IMR-90 (cell line): ENCODE measurements at regions not wholly inside any gene's neighbourhood (a gene's known extent, or its start where the extent isn't known, plus 50 kb on each side); places are given as distances from the start of the nearest gene placed in this dataset.

ENCODE experiments used
- ATAC-seq: fragments of 200-7000 bp; cut with Tn5 transposase; 2 replicates; pipeline ENCODE4 v1.9.1; 2020; ENCODE audit warnings: low read depth, mild to moderate bottlenecking, moderate library complexity
- BruUV-seq: library from RNA; stranded (reverse); fragments of 400-500 nt; replicated peaks from 2 replicates; lab custom pipeline; 2021; lab: Mats Ljungman, UMichigan
- CTCF ChIA-PET: fragments of 300-600 bp; formaldehyde crosslinking; extraction: SDS; loops from one replicate; lab custom pipeline; 2021; ENCODE audit warnings: antibody characterized with exemption; lab: Yijun Ruan, JAX
- POLR2A ChIA-PET: fragments of 300-600 bp; sonication (Branson Sonifier 250); formaldehyde crosslinking; loops from one replicate; lab custom pipeline; 2022; ENCODE audit warnings: antibody characterized with exemption; ENCODE audit not compliant: unreplicated experiment; lab: Charles Lee
- DNase-seq: peaks from one replicate; pipeline ENCODE4 v3.0.0; 2013
- H2AFZ ChIP-seq: replicated peaks from 2 replicates; pipeline ENCODE3; 2013; ENCODE audit warnings: low read length, mild to moderate bottlenecking; ENCODE audit not compliant: poor library complexity
- H2AK5ac ChIP-seq: 2 replicates; pipeline ENCODE4 v1.6.1; 2013; ENCODE audit warnings: low read depth, low read length, inconsistent platforms
- H2AK9ac ChIP-seq: replicated peaks from 2 replicates; pipeline ENCODE3; 2013; ENCODE audit warnings: mild to moderate bottlenecking, low read depth, low read length, moderate library complexity; ENCODE audit not compliant: poor library complexity
- H2BK120ac ChIP-seq: 2 replicates; pipeline ENCODE4 v1.6.1; 2013; ENCODE audit warnings: low read depth, low read length, inconsistent platforms
- H2BK15ac ChIP-seq: 3 replicates; pipeline ENCODE4 v1.6.1; 2013; ENCODE audit warnings: low read depth, low read length, inconsistent platforms
- H2BK20ac ChIP-seq: 2 replicates; pipeline ENCODE4 v1.6.1; 2013; ENCODE audit warnings: low read depth, mild to moderate bottlenecking, inconsistent platforms, low read length, moderate library complexity
- H2BK5ac ChIP-seq: 2 replicates; pipeline ENCODE4 v1.6.1; 2013; ENCODE audit warnings: mild to moderate bottlenecking, low read depth, low read length, inconsistent platforms; ENCODE audit not compliant: poor library complexity, severe bottlenecking
- H3K14ac ChIP-seq: replicated peaks from 2 replicates; pipeline ENCODE4 v1.6.1; 2013; ENCODE audit warnings: low read depth, low read length, inconsistent platforms
- H3K18ac ChIP-seq: 2 replicates; pipeline ENCODE4 v1.6.1; 2013; ENCODE audit warnings: low read depth, low read length, control low read depth
- H3K23ac ChIP-seq: 2 replicates; pipeline ENCODE4 v1.6.1; 2013; ENCODE audit warnings: low read depth, low read length, inconsistent platforms
- H3K27ac ChIP-seq: 2 replicates; pipeline ENCODE4 v1.5.1; 2013; ENCODE audit warnings: mild to moderate bottlenecking, control low read depth, low read length; ENCODE audit not compliant: insufficient read depth
- H3K27me3 ChIP-seq: 2 replicates; pipeline ENCODE4 v1.6.1; 2013; ENCODE audit warnings: low read length; ENCODE audit not compliant: control insufficient read depth, insufficient read depth
- H3K36me3 ChIP-seq: 2 replicates; pipeline ENCODE4 v1.6.1; 2013; ENCODE audit warnings: low read length, mixed read lengths; ENCODE audit not compliant: control insufficient read depth, insufficient read depth
- H3K4ac ChIP-seq: 2 replicates; pipeline ENCODE4 v1.6.1; 2013; ENCODE audit warnings: low read depth, low read length, inconsistent platforms
- H3K4me1 ChIP-seq: 2 replicates; pipeline ENCODE4 v1.6.1; 2013; ENCODE audit warnings: low read length, mixed read lengths; ENCODE audit not compliant: control insufficient read depth, insufficient read depth
- H3K4me2 ChIP-seq: 2 replicates; pipeline ENCODE4 v1.6.1; 2013; ENCODE audit warnings: low read depth, mild to moderate bottlenecking, control low read depth, low read length, moderate library complexity
- H3K4me3 ChIP-seq: 2 replicates; pipeline ENCODE4 v1.5.1; 2013; ENCODE audit warnings: low read depth, mild to moderate bottlenecking, control low read depth, low read length, moderate library complexity; ENCODE audit not compliant: insufficient read depth
- H3K56ac ChIP-seq: 2 replicates; pipeline ENCODE4 v1.6.1; 2013; ENCODE audit warnings: low read length, inconsistent platforms; ENCODE audit not compliant: insufficient read depth; ENCODE audit errors: extremely low read depth
- H3K79me1 ChIP-seq, 2 experiments: 2 replicates each; pipeline ENCODE4 v1.6.1; 2013; ENCODE audit warnings: low read length in 2 of 2, inconsistent platforms in 1 of 2, low read depth in 1 of 2
- H3K9ac ChIP-seq: 2 replicates; pipeline ENCODE4 v1.6.1; 2013; ENCODE audit warnings: low read depth, low read length, control low read depth
- H3K9me1 ChIP-seq: 2 replicates; pipeline ENCODE4 v1.6.1; 2013; ENCODE audit warnings: low read length, inconsistent platforms; ENCODE audit not compliant: insufficient read depth
- H3K9me3 ChIP-seq: 2 replicates; pipeline ENCODE4 v1.6.1; 2013; ENCODE audit warnings: low read length; ENCODE audit not compliant: control insufficient read depth, insufficient read depth
- H4K20me1 ChIP-seq: 2 replicates; pipeline ENCODE4 v1.6.1; 2013; ENCODE audit warnings: low read length, inconsistent platforms; ENCODE audit not compliant: insufficient read depth
- H4K5ac ChIP-seq: 2 replicates; pipeline ENCODE4 v1.6.1; 2013; ENCODE audit warnings: mild to moderate bottlenecking, low read depth, low read length, control low read depth
- H4K8ac ChIP-seq, 2 experiments: 2 replicates each; pipeline ENCODE4 v1.6.1; 2013; ENCODE audit warnings: low read depth in 2 of 2, low read length in 2 of 2, control low read depth in 1 of 2, inconsistent platforms in 1 of 2
- H4K91ac ChIP-seq: 2 replicates; pipeline ENCODE4 v1.6.1; 2013; ENCODE audit warnings: low read depth, low read length, inconsistent platforms; ENCODE audit not compliant: insufficient read depth
- MAFK ChIP-seq: IDR thresholded peaks from 2 replicates; pipeline ENCODE4 v1.6.1; 2012; ENCODE audit warnings: low read depth, low read length, improper control_type of control experiment
- NFE2L2 ChIP-seq: fragments of 150-350 bp; IDR thresholded peaks from 2 replicates; pipeline ENCODE4 v1.6.1; 2016; ENCODE audit warnings: low read depth, mild to moderate bottlenecking, low read length
- POLR2A ChIP-seq: IDR thresholded peaks from 2 replicates; pipeline ENCODE4 v1.6.1; 2012; ENCODE audit warnings: mild to moderate bottlenecking, low read depth, low read length
- RCOR1 ChIP-seq: IDR thresholded peaks from 2 replicates; pipeline ENCODE4 v1.6.1; 2012; ENCODE audit warnings: mild to moderate bottlenecking, low read length, improper control_type of control experiment; ENCODE audit not compliant: insufficient replicate concordance
- SMC3 ChIP-seq: fragments of 150-350 bp; IDR thresholded peaks from 2 replicates; pipeline ENCODE4 v1.6.1; 2016; ENCODE audit warnings: low read depth, mild to moderate bottlenecking, antibody characterized with exemption, low read length, moderate library complexity
- dilution Hi-C: fragments of 300-500 bp; cut with HindIII; formaldehyde crosslinking; loops from one replicate; pipeline ENCODE4 v1.14.3; 2018; ENCODE audit warnings: low sequenced_read_pairs; ENCODE audit not compliant: unreplicated experiment
- in situ Hi-C: fragments of 300-500 bp; cut with MboI; formaldehyde crosslinking; loops from 3 replicates; pipeline ENCODE4 v1.14.3; 2019; ENCODE audit warnings: low sequenced_read_pairs, inconsistent platforms, mixed read lengths
- intact Hi-C: fragments of 100-400 bp; cut with micrococcal nuclease; formaldehyde crosslinking; loops from 2 replicates; pipeline ENCODE4 v1.10.0; 2022

GRCh38 chr1:242877743-242878142 lies 353.2 kb upstream of the PLD5 start:
- Histone ChIP-seq H2AFZ (no peak overlapping the region), H2BK15ac (no peak overlapping the region), H3K9me3 (peaks cover 8% of the 10 kb centered on the region), H3K27me3 (no peaks in the 10 kb centered on the region), H3K27ac (no peak overlapping the region), H3K9me1 (no peaks in the 10 kb centered on the region), H4K20me1 (no peaks in the 10 kb centered on the region), H3K36me3 (no peaks in the 10 kb centered on the region), H3K23ac (no peak overlapping the region), H2BK5ac (no peak overlapping the region), H3K4me3 (no peak overlapping the region), H3K14ac (no peak overlapping the region), H3K9ac (no peak overlapping the region), H4K5ac (no peak overlapping the region), H3K4me2 (no peak overlapping the region), H2AK5ac (no peak overlapping the region), H2BK120ac (no peak overlapping the region), H3K56ac (no peak overlapping the region), H4K8ac (no peak overlapping the region), H3K4me1 (no peaks in the 10 kb centered on the region), H2AK9ac (no peak overlapping the region), H3K4ac (no peak overlapping the region), H2BK20ac (no peak overlapping the region), H3K18ac (no peak overlapping the region), H4K91ac (no peak overlapping the region), H3K79me1 (no peaks in the 10 kb centered on the region)
- dilution Hi-C loops (no loop called here), in situ Hi-C loops (no loop called here), intact Hi-C loops (no loop called here)
- ChIA-PET CTCF (no interaction called here), POLR2A (no interaction called here)
- no peak for ATAC-seq
- DNase-seq, result no peak
- BruUV-seq, result no TSS peak
- TF ChIP-seq NFE2L2 (no peak), SMC3 (no peak), RCOR1 (no peak), POLR2A (no peak), MAFK (no peak)
